ENCODE measurements at regions not wholly inside any gene's neighbourhood (a gene's known extent, or its start where the extent isn't known, plus 50 kb on each side); places are given as distances from the start of the nearest gene placed in this dataset.
"Not testable (repeated sequence)": the region's sequence is repeated elsewhere in the genome, so short reads cannot be mapped to it uniquely, and the experiment has no call there.

DNA sequence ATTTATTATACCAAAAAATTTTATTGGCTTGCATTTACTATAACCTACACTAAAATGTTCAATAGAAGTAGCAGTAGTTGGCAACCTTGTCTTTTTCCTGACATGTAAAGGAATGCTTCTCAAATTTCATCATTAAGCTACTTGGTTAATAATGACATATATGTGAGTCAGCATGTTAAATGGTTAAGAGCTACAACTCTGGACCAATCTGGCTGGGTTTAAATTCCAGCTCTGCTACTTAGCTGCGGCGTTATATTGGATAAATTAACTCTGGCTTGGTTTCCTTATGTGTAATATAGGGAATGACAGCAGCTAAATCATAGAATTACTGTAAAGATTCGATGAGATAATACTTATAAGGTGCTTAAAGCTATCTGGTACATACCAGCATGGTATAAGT, 53.7 kb upstream of the OTOGL start:
- no peak for DNase-seq (ENCODE audit: low read depth)

DNA sequence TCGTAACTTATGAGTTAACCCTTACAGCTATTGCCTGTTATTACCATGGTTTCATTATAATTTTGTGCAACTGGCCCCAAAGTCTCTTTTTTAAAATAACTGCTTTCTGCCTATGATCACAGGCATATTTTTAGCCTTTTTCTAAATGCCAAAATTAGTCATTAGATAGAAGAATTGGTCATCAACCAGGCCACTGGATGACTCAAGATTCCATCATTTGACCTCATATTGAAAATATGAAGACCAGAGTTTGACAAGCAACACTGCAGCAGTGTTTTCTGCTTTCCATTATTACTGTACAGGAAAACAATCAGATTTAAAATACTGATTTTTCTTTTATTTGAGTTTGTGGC, 54.7 kb upstream of the OTOGL start:
- peak; percentile 75 for DNase-seq (ENCODE audit: low read depth)

DNA sequence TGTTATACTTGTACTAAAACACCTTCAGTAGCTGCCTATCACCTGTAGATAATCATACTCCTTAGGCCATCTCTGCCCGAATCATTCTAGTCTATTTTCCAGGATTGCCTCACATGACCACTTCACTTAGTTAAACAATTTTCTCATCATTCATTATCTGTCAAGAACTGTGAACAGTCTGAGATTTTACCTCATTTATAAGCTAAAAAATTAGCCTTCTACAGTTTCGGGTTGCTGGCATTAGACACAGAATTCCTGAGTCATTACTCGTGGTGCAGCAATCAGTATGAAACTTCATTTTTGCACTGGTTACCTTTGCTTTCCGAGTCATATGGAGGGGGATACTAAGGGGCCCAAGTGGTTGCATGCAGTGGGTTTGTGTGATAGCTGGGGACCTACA, 57.6 kb upstream of the OTOGL start:
- DNase-seq (ENCODE audit: low read depth): no peak

GRCh38 chr12:80041071-80041470, 58.3 kb upstream of the OTOGL start:
- DNase-seq (ENCODE audit: low read depth): no peak

- no peak for DNase-seq (ENCODE audit: low read depth)
These were observed 59.1 kb upstream of the OTOGL start for GRCh38 chr12:80040075-80040738.

- DNase-seq (ENCODE audit: low read depth): no peak
These were observed 61.2 kb upstream of the OTOGL start for GRCh38 chr12:80038062-80038560.

GRCh38 chr12:80033448-80033847, 65.9 kb upstream of the OTOGL start:
- peak; percentile 61 for DNase-seq (ENCODE audit: low read depth)

DNA sequence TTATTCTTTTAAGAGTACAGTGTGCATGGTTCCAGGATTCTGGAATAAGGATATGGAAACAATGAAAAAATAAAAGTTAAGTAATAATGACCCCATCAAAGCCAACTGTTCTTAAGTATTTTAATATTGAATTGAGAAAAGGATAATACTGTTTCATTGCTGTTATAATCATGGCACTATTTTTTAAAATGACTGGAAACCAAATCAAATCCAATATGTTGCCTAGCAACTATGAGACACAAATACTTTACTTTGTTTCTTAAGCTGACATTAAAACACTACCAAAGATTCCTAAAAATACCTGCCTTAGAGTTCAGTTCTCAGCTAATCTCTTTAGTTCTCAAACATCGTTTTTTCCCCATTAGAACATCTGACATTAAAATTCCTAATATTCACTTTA, 66.4 kb upstream of the OTOGL start:
- no peak for DNase-seq (ENCODE audit: low read depth)

GRCh38 chr12:80031229-80031628, 68.1 kb upstream of the OTOGL start:
- DNase-seq (ENCODE audit: low read depth): no peak

DNA sequence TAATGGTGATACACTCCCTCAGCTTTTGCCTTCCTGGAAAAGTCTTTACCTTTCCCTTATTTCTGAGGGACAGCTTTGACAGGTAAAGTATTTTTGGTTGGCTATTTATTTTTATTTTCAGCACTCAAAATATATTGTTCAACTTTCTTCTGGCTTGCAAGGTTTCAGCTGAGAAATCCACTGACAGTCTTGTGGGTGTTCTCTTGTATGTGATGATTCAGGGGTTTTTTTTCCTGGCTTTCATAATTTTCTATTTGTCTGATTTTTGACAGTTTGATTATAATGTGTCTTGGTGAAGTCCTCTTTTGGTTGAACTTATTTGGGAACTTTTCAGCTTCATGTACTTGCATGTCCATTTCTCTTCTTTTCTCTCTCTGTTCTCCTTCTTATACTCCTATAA, 73.7 kb upstream of the OTOGL start:
- no peak for DNase-seq (ENCODE audit: low read depth)

GRCh38 chr12:80019691-80020090, 79.6 kb upstream of the OTOGL start:
- no peak for DNase-seq (ENCODE audit: low read depth)

- DNase-seq (ENCODE audit: low read depth): no peak
These were observed 81.2 kb upstream of the OTOGL start for GRCh38 chr12:80018119-80018518.

DNA sequence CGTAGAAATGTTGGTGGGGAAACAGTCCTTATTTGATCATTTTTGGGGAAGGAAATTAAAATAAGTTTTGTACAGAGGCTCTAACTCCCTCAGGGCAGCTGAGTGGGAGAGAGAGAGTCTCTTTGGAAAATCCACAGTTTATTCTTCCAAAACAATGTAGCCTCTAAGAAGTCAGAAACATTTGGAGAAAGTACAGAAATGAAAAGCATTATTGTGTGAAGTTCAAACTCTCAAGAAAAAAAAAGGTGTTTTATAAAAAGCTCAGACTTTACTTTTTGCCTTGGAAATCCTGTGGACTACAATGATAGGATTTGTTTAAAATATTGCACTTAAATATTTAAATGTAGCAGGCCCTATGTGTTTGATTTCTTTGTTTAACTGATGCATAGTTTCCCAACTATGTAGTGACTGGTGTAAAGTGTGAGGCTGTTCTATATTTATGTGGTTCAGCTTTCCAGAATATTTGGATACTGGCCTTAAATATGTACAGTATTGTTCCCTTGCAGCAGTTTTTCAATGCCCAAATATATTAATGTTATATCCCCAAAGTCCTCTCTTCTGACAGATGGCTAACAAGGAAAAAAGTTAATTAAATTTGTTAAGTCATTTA, 82.0 kb upstream of the OTOGL start:
- DNase-seq (ENCODE audit: low read depth): no peak

DNA sequence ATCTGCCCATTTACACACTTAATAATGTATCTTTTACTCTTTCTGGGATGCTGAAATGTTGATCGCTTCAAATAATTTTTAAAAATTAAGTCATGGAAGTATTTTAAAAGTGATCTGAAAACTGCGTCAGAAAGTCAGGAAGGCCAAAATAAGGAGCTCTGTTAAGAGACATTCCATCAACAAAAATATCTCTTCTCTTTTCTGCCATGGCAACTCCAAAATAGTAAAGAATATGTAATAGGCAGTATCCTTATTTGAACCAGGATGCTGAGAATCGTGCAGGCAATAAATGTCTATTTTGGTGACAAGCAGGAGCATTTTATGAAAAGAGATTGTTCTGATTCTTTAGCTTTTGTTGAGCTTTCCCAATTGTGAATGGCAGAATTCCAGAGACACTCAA, 81.8 kb upstream of the PPP1R12A start:
- DNase-seq (ENCODE audit: low read depth): no peak

DNA sequence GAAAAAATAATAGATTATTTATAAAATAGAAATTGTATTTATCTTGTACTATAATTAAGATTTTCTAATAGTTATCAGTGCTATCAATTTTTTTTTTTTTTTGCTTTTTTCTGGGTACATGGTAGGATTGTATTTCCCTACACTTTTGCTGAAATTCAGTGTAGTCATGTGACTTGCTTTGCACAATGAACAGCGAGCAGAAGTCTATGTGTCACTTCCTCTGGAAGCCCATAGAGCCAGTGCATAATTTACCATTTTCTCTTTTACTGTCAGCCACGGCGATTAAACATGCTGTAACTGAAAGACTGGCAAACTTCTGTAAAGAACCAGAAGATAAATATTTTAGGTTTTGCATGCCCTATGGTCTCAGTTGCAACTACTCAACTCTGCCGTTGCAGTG, 80.8 kb upstream of the PPP1R12A start:
- no peak for DNase-seq (ENCODE audit: low read depth)

DNA sequence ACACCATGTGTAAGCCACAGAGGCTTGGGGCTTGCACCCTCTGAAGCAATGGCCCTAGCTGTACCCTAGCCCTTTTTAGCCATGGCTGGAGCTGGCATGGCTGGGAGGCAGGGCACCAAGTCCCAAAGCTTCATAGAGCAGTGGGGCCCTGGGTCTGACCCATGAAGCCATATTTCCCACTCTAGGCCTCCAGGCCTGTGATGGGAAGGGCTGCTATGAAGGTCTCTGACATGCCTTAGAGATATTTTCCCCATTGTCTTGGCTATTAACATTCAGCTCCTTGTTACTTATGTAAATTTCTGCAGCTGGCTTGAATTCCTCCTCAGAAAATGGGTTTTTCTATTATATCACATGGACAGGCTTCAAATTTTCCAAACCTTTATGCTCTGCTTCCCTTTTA, 68.8 kb upstream of the PPP1R12A start:
- not testable (repeated sequence) for DNase-seq (ENCODE audit: low read depth)

GRCh38 chr12:80001562-80001961, 66.7 kb upstream of the PPP1R12A start:
- DNase-seq (ENCODE audit: low read depth): no peak

GRCh38 chr12:80000831-80001230, 65.9 kb upstream of the PPP1R12A start:
- DNase-seq (ENCODE audit: low read depth): no peak

- DNase-seq (ENCODE audit: low read depth): no peak
These were observed 63.7 kb upstream of the PPP1R12A start for GRCh38 chr12:79998554-79998953.

GRCh38 chr12:79997096-79997791, 62.3 kb upstream of the PPP1R12A start:
- DNase-seq (ENCODE audit: low read depth): peak; percentile 34

- not testable (repeated sequence) for DNase-seq (ENCODE audit: low read depth)
These were observed 60.6 kb upstream of the PPP1R12A start for GRCh38 chr12:79995385-79996084.

Data from myocyte (in vitro differentiated cells).